TTC549 (cell line): ENCODE measurements at regions not wholly inside any gene's neighbourhood (a gene's known extent, or its start where the extent isn't known, plus 50 kb on each side); places are given as distances from the start of the nearest gene placed in this dataset.
"Not testable (repeated sequence)": the region's sequence is repeated elsewhere in the genome, so short reads cannot be mapped to it uniquely, and the experiment has no call there.

Source experiments
- FAIRE-seq: peaks from 2 replicates; lab custom pipeline; 2012; peaks lifted over from hg19 to GRCh38; lab: Jason Lieb, UNC

- not testable (repeated sequence) for FAIRE-seq
Observed at GRCh38 chr1:176396604-176397395, 66.2 kb upstream of the PAPPA2 start.

- no peak for FAIRE-seq
Observed at GRCh38 chr1:176391621-176392020, 71.4 kb upstream of the PAPPA2 start.

- no peak for FAIRE-seq
Observed at GRCh38 chr1:176384841-176385240, 78.1 kb upstream of the PAPPA2 start.

- FAIRE-seq = no peak
Observed at GRCh38 chr1:176382163-176382562, 80.8 kb upstream of the PAPPA2 start.

GRCh38 chr1:176379626-176380339 is 83.2 kb upstream of the PAPPA2 start:
- FAIRE-seq = no peak

GRCh38 chr1:176374967-176375569 is 87.9 kb upstream of the PAPPA2 start:
- FAIRE-seq = peak; percentile 92

- FAIRE-seq = no peak
Observed at GRCh38 chr1:176364236-176364905, 98.6 kb upstream of the PAPPA2 start.

GRCh38 chr1:176349135-176349715 is 113.8 kb upstream of the PAPPA2 start:
- FAIRE-seq = not testable (repeated sequence)

GRCh38 chr1:176341656-176342055 is 121.3 kb upstream of the PAPPA2 start:
- no peak for FAIRE-seq

- FAIRE-seq = no peak
Observed at GRCh38 chr1:176338877-176339276, 124.1 kb upstream of the PAPPA2 start.

GRCh38 chr1:176330782-176331181 is 123.7 kb upstream of the COP1 start:
- no peak for FAIRE-seq

GRCh38 chr1:176325664-176326063 is 118.6 kb upstream of the COP1 start:
- no peak for FAIRE-seq

GRCh38 chr1:176323472-176323871 is 116.4 kb upstream of the COP1 start:
- FAIRE-seq = no peak

- FAIRE-seq = no peak
Observed at GRCh38 chr1:176315519-176316220, 108.6 kb upstream of the COP1 start.

- FAIRE-seq = not testable (repeated sequence)
Observed at GRCh38 chr1:176296602-176297001, 89.5 kb upstream of the COP1 start.

GRCh38 chr1:176285996-176286395 is 78.9 kb upstream of the COP1 start:
- FAIRE-seq = no peak

GRCh38 chr1:176271572-176271971 is 64.5 kb upstream of the COP1 start:
- no peak for FAIRE-seq
